ENCODE measurements at regions not wholly inside any gene's neighbourhood (a gene's known extent, or its start where the extent isn't known, plus 50 kb on each side); places are given as distances from the start of the nearest gene placed in this dataset.

DNA sequence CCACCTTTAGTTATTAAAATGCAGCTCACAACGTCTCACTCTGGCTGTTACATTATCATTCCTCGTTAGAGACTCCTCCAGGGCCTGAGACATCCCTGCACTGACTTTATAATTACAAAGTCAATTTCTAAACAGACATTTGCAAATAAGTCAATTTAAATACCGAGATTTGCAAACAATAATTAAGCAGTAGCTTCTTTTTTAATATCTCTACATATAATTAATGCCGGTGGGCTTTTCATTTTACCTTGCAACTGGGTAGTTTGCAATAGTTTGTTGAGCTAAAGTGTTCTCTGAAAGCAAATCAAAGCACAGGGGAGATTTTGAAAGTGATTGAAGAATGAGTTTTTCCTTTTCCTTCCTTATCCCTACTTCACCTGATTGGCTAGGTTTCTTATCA lies 154.4 kb downstream of the TLR4 start:
- no peak for TF ChIP-seq CTCF (IDR thresholded peaks at IDR 0.05)
- TF ChIP-seq POLR2A (IDR thresholded peaks at IDR 0.05): no peak

All from upper lobe of left lung (tissue), 4 donors.